Esophagus (tissue), 2 donors: ENCODE measurements at regions not wholly inside any gene's neighbourhood (a gene's known extent, or its start where the extent isn't known, plus 50 kb on each side); places are given as distances from the start of the nearest gene placed in this dataset.
A peak's percentile ranks its signal among the peaks of the same experiment; 100 is the strongest.

Experiments used
- H3K27ac ChIP-seq, 2 donors: one replicate each; pipeline ENCODE4 v1.5.1; 2013; ENCODE audit warnings: low read depth in 2 of 2, mild to moderate bottlenecking in 2 of 2, inconsistent platforms in 1 of 2, low read length in 1 of 2, moderate library complexity in 1 of 2
- H3K27me3 ChIP-seq, 2 donors: one replicate each; pipeline ENCODE4 v1.6.1; 2013; ENCODE audit warnings: low read length in 2 of 2, control low read depth in 1 of 2, mild to moderate bottlenecking in 1 of 2; ENCODE audit not compliant: insufficient read depth in 2 of 2, control insufficient read depth in 1 of 2
- H3K36me3 ChIP-seq, 2 donors: one replicate each; pipeline ENCODE4 v1.6.1; 2013; ENCODE audit warnings: low read length in 1 of 2; ENCODE audit not compliant: control insufficient read depth in 2 of 2, insufficient read depth in 2 of 2
- H3K4me1 ChIP-seq, 2 donors: one replicate each; pipeline ENCODE4 v1.6.1; 2013; ENCODE audit warnings: low read length in 1 of 2; ENCODE audit not compliant: control insufficient read depth in 2 of 2, insufficient read depth in 2 of 2
- H3K4me3 ChIP-seq, 2 donors: one replicate each; pipeline ENCODE4 v1.5.1; 2013; ENCODE audit warnings: low read length in 2 of 2, mild to moderate bottlenecking in 2 of 2, low read depth in 1 of 2, moderate library complexity in 1 of 2
- H3K9me3 ChIP-seq, 2 donors: one replicate each; pipeline ENCODE4 v1.6.1; 2013; ENCODE audit warnings: mild to moderate bottlenecking in 2 of 2, low read depth in 1 of 2, low read length in 1 of 2, moderate library complexity in 1 of 2; ENCODE audit not compliant: control insufficient read depth in 2 of 2, insufficient read depth in 1 of 2
- WGBS, 2 donors: extraction: QIAGEN DNeasy Blood & Tissue Kit; methylation state at CpG; one replicate each; pipeline ENCODE4 v1.1.7; 2013; 5-methylcytosine and 5-hydroxymethylcytosine counted together
- donor health status: healthy with polysubstance abuse.
- donor health status: Bipolar disorder and iron deficiency.

- Histone ChIP-seq H3K4me1 (no peaks in the 10 kb centered on the region), H3K36me3 (no peaks in the 10 kb centered on the region), H3K27me3 (no peaks in the 10 kb centered on the region), H3K4me3 (no peak overlapping the region), H3K9me3 (no peaks in the 10 kb centered on the region), H3K27ac (no peak overlapping the region)
- WGBS, 2 donors = 94 to 97% methylated on average over 6 of the region's 6 CpGs
These were observed 226.9 kb downstream of the SOX4 start for GRCh38 chr6:21820442-21820841.

- no peak overlapping the region for H3K4me3 ChIP-seq
- no peaks in the 10 kb centered on the region for H3K9me3 ChIP-seq
- 45 to 54% methylated on average over 1 of the region's 1 CpG for whole genome bisulfite sequencing, 2 donors
- no peaks in the 10 kb centered on the region for H3K36me3 ChIP-seq
- no peak overlapping the region for H3K27ac ChIP-seq
- no peaks in the 10 kb centered on the region for H3K27me3 ChIP-seq
- H3K4me1 ChIP-seq = no peaks in the 10 kb centered on the region
These were observed 229.8 kb downstream of the SOX4 start for GRCh38 chr6:21823371-21823770.

- H3K4me3 ChIP-seq = no peak overlapping the region
- H3K9me3 ChIP-seq = no peaks in the 10 kb centered on the region
- H3K27me3 ChIP-seq = no peaks in the 10 kb centered on the region
- no peak overlapping the region for H3K27ac ChIP-seq
- no peaks in the 10 kb centered on the region for H3K4me1 ChIP-seq
- no peaks in the 10 kb centered on the region for H3K36me3 ChIP-seq
- 62 to 83% methylated on average over 8 of the region's 8 CpGs for WGBS, 2 donors
These were observed 231.1 kb downstream of the SOX4 start for GRCh38 chr6:21824431-21825177.

- H3K36me3 ChIP-seq = no peaks in the 10 kb centered on the region
- no peak overlapping the region for H3K27ac ChIP-seq
- H3K4me1 ChIP-seq = no peaks in the 10 kb centered on the region
- no peak overlapping the region for H3K4me3 ChIP-seq
- 77 to 88% methylated on average over 7 of the region's 7 CpGs for WGBS, 2 donors
- no peaks in the 10 kb centered on the region for H3K27me3 ChIP-seq
- no peaks in the 10 kb centered on the region for H3K9me3 ChIP-seq
These were observed 232.5 kb downstream of the SOX4 start for GRCh38 chr6:21826023-21826422.

GRCh38 chr6:21826904-21827303, 233.4 kb downstream of the SOX4 start:
- H3K27ac ChIP-seq = no peak overlapping the region
- no peaks in the 10 kb centered on the region for H3K4me1 ChIP-seq
- H3K27me3 ChIP-seq = no peaks in the 10 kb centered on the region
- 88 to 93% methylated on average over 9 of the region's 9 CpGs for WGBS, 2 donors
- no peak overlapping the region for H3K4me3 ChIP-seq
- no peaks in the 10 kb centered on the region for H3K9me3 ChIP-seq
- no peaks in the 10 kb centered on the region for H3K36me3 ChIP-seq

- Histone ChIP-seq H3K4me1 (no peaks in the 10 kb centered on the region), H3K27me3 (no peaks in the 10 kb centered on the region), H3K36me3 (no peaks in the 10 kb centered on the region), H3K27ac (no peak overlapping the region), H3K9me3 (no peaks in the 10 kb centered on the region), H3K4me3 (no peak overlapping the region)
- WGBS, 2 donors = 73 to 75% methylated on average over 8 of the region's 8 CpGs
These were observed 234.1 kb downstream of the SOX4 start for GRCh38 chr6:21827425-21828202.

GRCh38 chr6:21828704-21829103, 235.2 kb downstream of the SOX4 start:
- Histone ChIP-seq H3K4me3 (no peak overlapping the region), H3K27ac (no peak overlapping the region), H3K4me1 (no peaks in the 10 kb centered on the region), H3K36me3 (no peaks in the 10 kb centered on the region), H3K9me3 (no peaks in the 10 kb centered on the region), H3K27me3 (no peaks in the 10 kb centered on the region)
- WGBS, 2 donors = 77 to 79% methylated on average over 4 of the region's 4 CpGs

GRCh38 chr6:21829126-21829525, 235.6 kb downstream of the SOX4 start:
- no peaks in the 10 kb centered on the region for H3K27me3 ChIP-seq
- no peaks in the 10 kb centered on the region for H3K4me1 ChIP-seq
- no peak overlapping the region for H3K27ac ChIP-seq
- H3K4me3 ChIP-seq = no peak overlapping the region
- 72 to 76% methylated on average over 3 of the region's 3 CpGs for WGBS, 2 donors
- no peaks in the 10 kb centered on the region for H3K36me3 ChIP-seq
- H3K9me3 ChIP-seq = no peaks in the 10 kb centered on the region

GRCh38 chr6:21831521-21832291, 238.2 kb downstream of the SOX4 start:
- no peaks in the 10 kb centered on the region for H3K4me1 ChIP-seq
- H3K27ac ChIP-seq = peak overlapping the region in 1 of 2 donors; percentile 2
- no peaks in the 10 kb centered on the region for H3K9me3 ChIP-seq
- H3K4me3 ChIP-seq = no peak overlapping the region
- no peaks in the 10 kb centered on the region for H3K36me3 ChIP-seq
- WGBS, 2 donors = 60 to 65% methylated on average over 8 of the region's 8 CpGs
- H3K27me3 ChIP-seq = no peaks in the 10 kb centered on the region
